ENCODE measurements at regions not wholly inside any gene's neighbourhood (a gene's known extent, or its start where the extent isn't known, plus 50 kb on each side); places are given as distances from the start of the nearest gene placed in this dataset.

GRCh38 chr10:43900571-43900970, 251.9 kb upstream of the ZNF32 start:
- no peak for FAIRE-seq
- H3K27me3 ChIP-seq (ENCODE audit: control insufficient read depth, insufficient read depth, low read length): no peaks in the 10 kb centered on the region
- no peak for DNase-seq (ENCODE audit: low read depth)
- no peaks in the 10 kb centered on the region for H3K36me3 ChIP-seq (ENCODE audit: control insufficient read depth, insufficient read depth, low read length)
- H3K4me3 ChIP-seq (ENCODE audit: low read depth, low read length): no peak overlapping the region
- TF ChIP-seq CTCF (IDR thresholded peaks at IDR 0.05; ENCODE audit: insufficient read depth, low read length, severe bottlenecking): no peak

GRCh38 chr10:43899224-43899959, 250.7 kb upstream of the ZNF32 start:
- FAIRE-seq (no peak), DNase-seq (ENCODE audit: low read depth) (no peak)
- no peak overlapping the region for H3K4me3 ChIP-seq (ENCODE audit: low read depth, low read length)
- no peak for TF ChIP-seq CTCF (IDR thresholded peaks at IDR 0.05; ENCODE audit: insufficient read depth, low read length, severe bottlenecking)
- no peaks in the 10 kb centered on the region for H3K36me3 ChIP-seq (ENCODE audit: control insufficient read depth, insufficient read depth, low read length)
- no peaks in the 10 kb centered on the region for H3K27me3 ChIP-seq (ENCODE audit: control insufficient read depth, insufficient read depth, low read length)

- Histone ChIP-seq H3K36me3 (ENCODE audit: control insufficient read depth, insufficient read depth, low read length) (no peaks in the 10 kb centered on the region), H3K27me3 (ENCODE audit: control insufficient read depth, insufficient read depth, low read length) (no peaks in the 10 kb centered on the region), H3K4me3 (ENCODE audit: low read depth, low read length) (no peak overlapping the region)
- DNase-seq (ENCODE audit: low read depth) (no peak), FAIRE-seq (no peak)
- TF ChIP-seq CTCF (IDR thresholded peaks at IDR 0.05; ENCODE audit: insufficient read depth, low read length, severe bottlenecking): no peak
These were observed 249.9 kb upstream of the ZNF32 start for GRCh38 chr10:43898592-43898991.

- DNase-seq (ENCODE audit: low read depth) (no peak), FAIRE-seq (no peak)
- H3K27me3 ChIP-seq (ENCODE audit: control insufficient read depth, insufficient read depth, low read length): no peaks in the 10 kb centered on the region
- H3K36me3 ChIP-seq (ENCODE audit: control insufficient read depth, insufficient read depth, low read length): no peaks in the 10 kb centered on the region
- H3K4me3 ChIP-seq (ENCODE audit: low read depth, low read length): no peak overlapping the region
- no peak for TF ChIP-seq CTCF (IDR thresholded peaks at IDR 0.05; ENCODE audit: insufficient read depth, low read length, severe bottlenecking)
These were observed 249.2 kb upstream of the ZNF32 start for GRCh38 chr10:43897765-43898419.

- H3K36me3 ChIP-seq (ENCODE audit: control insufficient read depth, insufficient read depth, low read length): no peaks in the 10 kb centered on the region
- H3K4me3 ChIP-seq (ENCODE audit: low read depth, low read length): no peak overlapping the region
- peak; percentile 68 for FAIRE-seq
- DNase-seq (ENCODE audit: low read depth): no peak
- H3K27me3 ChIP-seq (ENCODE audit: control insufficient read depth, insufficient read depth, low read length): no peaks in the 10 kb centered on the region
- TF ChIP-seq CTCF (IDR thresholded peaks at IDR 0.05; ENCODE audit: insufficient read depth, low read length, severe bottlenecking): no peak
These were observed 243.5 kb upstream of the ZNF32 start for GRCh38 chr10:43892062-43892770.

Measured in bronchial epithelial cell (primary cell).